Fibroblast of villous mesenchyme (primary cell): ENCODE measurements at regions not wholly inside any gene's neighbourhood (a gene's known extent, or its start where the extent isn't known, plus 50 kb on each side); places are given as distances from the start of the nearest gene placed in this dataset.

ENCODE experiments used
- DNase-seq: peaks from one replicate; pipeline ENCODE4 v3.0.0-alpha.2; 2010; ENCODE audit warnings: low read depth
- H3K4me3 ChIP-seq: 2 replicates; pipeline ENCODE4 v1.5.1; 2011; ENCODE audit warnings: low read depth, mild to moderate bottlenecking, low read length
- CTCF ChIP-seq: IDR thresholded peaks from 2 replicates; pipeline ENCODE4 v1.5.1; 2012; ENCODE audit warnings: low read depth, mild to moderate bottlenecking, low read length; ENCODE audit not compliant: insufficient read depth

DNA sequence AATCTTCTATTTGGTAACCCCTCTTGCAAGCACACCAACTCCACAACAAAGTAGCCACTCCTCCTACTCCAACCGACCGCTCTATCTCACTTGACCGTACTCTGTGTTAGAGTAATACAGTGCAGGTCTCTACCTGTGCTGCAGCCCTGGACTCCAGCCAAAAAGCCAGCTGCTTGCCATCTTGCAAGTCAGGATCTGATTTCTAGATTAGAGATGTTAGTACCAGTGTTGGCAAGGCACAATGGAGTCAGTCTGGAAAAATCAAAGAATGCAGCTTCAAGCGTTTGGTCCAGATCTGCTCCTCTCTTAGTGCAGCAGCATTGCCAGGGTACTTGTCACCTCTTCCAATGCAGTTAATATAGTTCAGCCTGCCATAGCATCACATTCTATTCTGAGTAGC, 477.6 kb downstream of the ZSWIM6 start:
- no peak for DNase-seq
- no peak for TF ChIP-seq CTCF
- H3K4me3 ChIP-seq, result no peak overlapping the region

GRCh38 chr5:61811052-61811451, 479.0 kb downstream of the ZSWIM6 start:
- no peak overlapping the region for H3K4me3 ChIP-seq
- peak; percentile 55 for DNase-seq
- no peak for TF ChIP-seq CTCF

- no peak for DNase-seq
- TF ChIP-seq CTCF, result no peak
- H3K4me3 ChIP-seq, result no peak overlapping the region
These were observed 481.3 kb downstream of the ZSWIM6 start for GRCh38 chr5:61813361-61813760.

GRCh38 chr5:61815339-61815738, 483.3 kb downstream of the ZSWIM6 start:
- TF ChIP-seq CTCF, result no peak
- H3K4me3 ChIP-seq, result no peak overlapping the region
- no peak for DNase-seq

DNA sequence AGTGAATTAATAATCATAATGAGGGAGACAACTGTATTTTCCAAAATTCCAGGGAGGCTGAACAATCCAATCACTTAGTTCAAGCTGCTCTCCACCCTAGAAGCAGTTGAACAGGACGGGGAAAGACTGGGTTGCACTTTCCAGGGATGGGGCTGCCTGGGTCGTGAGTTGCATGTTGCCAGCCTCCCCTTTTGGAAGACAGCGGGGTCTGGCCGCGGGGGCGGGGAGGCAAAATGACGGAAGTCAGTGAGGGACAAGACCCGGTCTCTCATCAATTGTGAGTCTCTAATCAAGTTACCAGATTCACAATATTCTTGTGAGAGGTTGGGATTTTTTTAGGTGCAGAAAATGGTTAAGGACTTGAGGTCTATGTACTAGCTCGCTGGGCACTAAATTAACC, 484.1 kb downstream of the ZSWIM6 start:
- H3K4me3 ChIP-seq, result no peak overlapping the region
- DNase-seq, result no peak

DNA sequence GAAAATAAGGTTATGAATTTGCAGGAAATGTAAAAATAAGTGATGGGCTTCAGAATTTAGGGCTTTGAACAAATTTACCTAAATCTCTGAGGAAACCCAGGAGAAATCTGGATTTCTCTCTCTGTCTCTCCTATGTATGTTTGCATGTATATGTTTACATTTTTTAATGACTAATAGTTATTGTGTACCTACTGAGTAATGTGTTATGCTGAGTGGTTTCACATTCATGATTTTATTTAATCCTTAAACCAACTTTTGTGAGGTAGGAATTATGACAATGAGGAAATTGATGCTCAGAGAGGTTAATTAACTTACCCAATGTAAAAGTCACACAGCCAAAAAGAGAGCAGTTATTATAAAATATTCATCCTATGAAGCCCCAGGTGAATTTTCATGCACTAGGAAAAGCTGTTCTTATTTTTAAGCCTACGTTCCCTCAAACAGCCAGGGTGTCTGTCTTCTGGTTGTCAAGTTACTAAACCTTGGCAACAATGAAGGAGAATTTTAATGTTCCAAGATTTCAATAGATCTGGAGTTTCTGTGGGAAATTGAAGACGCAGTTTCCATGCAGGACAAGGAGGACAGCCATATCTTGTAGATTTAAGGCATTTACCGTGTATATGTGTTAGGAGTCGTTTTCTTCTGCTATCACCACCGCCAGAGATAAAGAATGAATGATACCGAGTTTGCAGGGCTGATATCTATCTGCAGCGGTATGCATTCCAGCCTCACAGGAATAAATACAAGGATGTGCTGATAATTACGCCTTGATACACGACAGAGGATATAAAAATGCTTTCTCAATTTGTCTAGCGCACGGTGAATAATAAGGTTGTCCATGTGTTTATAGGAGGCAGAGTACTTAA, 484.8 kb downstream of the ZSWIM6 start:
- H3K4me3 ChIP-seq, result no peak overlapping the region
- TF ChIP-seq CTCF, result no peak
- DNase-seq, result no peak

More for the DNA sequence above, 484.1 kb downstream of the ZSWIM6 start:
- TF ChIP-seq CTCF, result no peak
